ENCODE measurements at regions not wholly inside any gene's neighbourhood (a gene's known extent, or its start where the extent isn't known, plus 50 kb on each side); places are given as distances from the start of the nearest gene placed in this dataset.

DNA sequence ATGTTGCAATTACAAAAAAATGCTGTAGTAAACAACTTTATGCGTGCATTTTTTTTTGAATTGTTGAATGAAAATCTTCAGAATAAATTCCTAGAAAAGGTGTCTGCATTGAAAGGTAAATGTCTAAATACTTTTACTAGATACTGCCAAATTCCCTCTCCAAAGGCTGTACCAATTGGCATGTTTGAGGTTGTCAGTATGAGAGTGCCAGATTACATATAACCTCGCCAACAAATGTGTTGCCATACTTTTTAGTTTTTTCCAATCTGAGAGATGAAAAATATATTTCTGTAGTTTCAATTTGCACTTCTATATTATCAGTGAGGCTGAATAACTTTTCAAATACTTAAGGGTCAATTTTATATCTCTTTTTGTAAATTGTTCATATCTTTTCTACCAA lies 261.5 kb upstream of the TARS1 start:
- H3K27me3 ChIP-seq (ENCODE audit: control insufficient read depth in 2 of 2, insufficient read depth in 2 of 2, low read length in 2 of 2), result no peaks in the 10 kb centered on the region
- POLR2A ChIA-PET, result no interaction called here
- no peaks in the 10 kb centered on the region for H4K20me1 ChIP-seq (replicated peaks; ENCODE audit: control insufficient read depth, insufficient read depth, low read length)
- H3K9me1 ChIP-seq (ENCODE audit: control insufficient read depth, insufficient read depth, low read length), result no peaks in the 10 kb centered on the region
- no peak overlapping the region for H3K27ac ChIP-seq (ENCODE audit: extremely low read depth, low read depth, low read length)
- no peak for TF ChIP-seq RERE (CRISPR knock-in tag; IDR thresholded peaks at IDR 0.05; ENCODE audit: borderline replicate concordance)
- no peak for TF ChIP-seq MECOM (CRISPR knock-in tag; IDR thresholded peaks at IDR 0.05)
- no peak for TF ChIP-seq CBFB (CRISPR knock-in tag; IDR thresholded peaks at IDR 0.05)
- TF ChIP-seq ZFP91 (CRISPR knock-in tag; IDR thresholded peaks at IDR 0.05), result no peak
- TF ChIP-seq ZC3H4 (CRISPR knock-in tag; IDR thresholded peaks at IDR 0.05; ENCODE audit: borderline replicate concordance), result no peak
- TF ChIP-seq FOXA1 (IDR thresholded peaks at IDR 0.05; ENCODE audit: borderline replicate concordance), result no peak
- no peak for TF ChIP-seq HDAC6 (IDR thresholded peaks at IDR 0.05; ENCODE audit: low read depth, low read length)
- no peak for TF ChIP-seq NFATC3 (IDR thresholded peaks at IDR 0.05)
- TF ChIP-seq ELF1 (tag; IDR thresholded peaks at IDR 0.05), result no peak
- TF ChIP-seq SNRNP70 (optimal IDR thresholded peaks at IDR 0.05; ENCODE audit: low read depth, low read length), result no peak
- TF ChIP-seq FOS (IDR thresholded peaks at IDR 0.05; ENCODE audit: extremely low read depth, insufficient read length), result no peak
- TF ChIP-seq NR2F6 (CRISPR knock-in tag; IDR thresholded peaks at IDR 0.05), result no peak
- no peak for TF ChIP-seq ZNF79 (CRISPR knock-in tag; IDR thresholded peaks at IDR 0.05; ENCODE audit: low read depth)
- no peaks in the 10 kb centered on the region for H3K9me3 ChIP-seq (replicated peaks; ENCODE audit: control insufficient read depth, insufficient read depth, low read depth, low read length)
- H3K9ac ChIP-seq (ENCODE audit: insufficient read depth in 1 of 2, low read depth in 2 of 2, low read length in 2 of 2), result no peak overlapping the region
- CTCF ChIA-PET (ENCODE audit: low intra/inter-chr PET ratio), result no interaction called here
- in situ Hi-C loops (cut with MboI) (no loop called here), intact Hi-C loops (cut with micrococcal nuclease) (no loop called here)
- FAIRE-seq (no peak), ATAC-seq (no peak), DNase-seq (ENCODE audit: extremely low read depth in 1 of 4, low spot score in 3 of 4) (no peak)
- H3K36me3 ChIP-seq (ENCODE audit: control insufficient read depth, insufficient read depth, low read length), result no peaks in the 10 kb centered on the region
- 4% methylated on average over 2 of the region's 2 CpGs for WGBS (ENCODE audit: insufficient coverage, low coverage, missing lambda C conversion rate)
- H2AFZ ChIP-seq (ENCODE audit: low read depth, low read length), result no peak overlapping the region
- H3K4me1 ChIP-seq (replicated peaks in 1 of 2; ENCODE audit: control insufficient read depth in 2 of 2, insufficient read depth in 2 of 2, low read length in 2 of 2), result no peaks in the 10 kb centered on the region
- H3K79me2 ChIP-seq (ENCODE audit: control insufficient read depth, insufficient read depth, low read length), result no peaks in the 10 kb centered on the region
- no TSS peak for BruUV-seq (replicated peaks)
- H3K4me3 ChIP-seq, result no peak overlapping the region
- H3K4me2 ChIP-seq (ENCODE audit: insufficient read depth, low read length), result no peak overlapping the region
